ENCODE measurements at regions not wholly inside any gene's neighbourhood (a gene's known extent, or its start where the extent isn't known, plus 50 kb on each side); places are given as distances from the start of the nearest gene placed in this dataset.
"Not testable (repeated sequence)": the region's sequence is repeated elsewhere in the genome, so short reads cannot be mapped to it uniquely, and the experiment has no call there.

- DNase-seq, result no peak
These were observed 143.3 kb upstream of the VSTM2A start for GRCh38 chr7:54398863-54399262.

GRCh38 chr7:54409917-54410316 is 132.3 kb upstream of the VSTM2A start:
- no peak for DNase-seq

GRCh38 chr7:54416678-54417077 is 125.5 kb upstream of the VSTM2A start:
- DNase-seq, result no peak

DNA sequence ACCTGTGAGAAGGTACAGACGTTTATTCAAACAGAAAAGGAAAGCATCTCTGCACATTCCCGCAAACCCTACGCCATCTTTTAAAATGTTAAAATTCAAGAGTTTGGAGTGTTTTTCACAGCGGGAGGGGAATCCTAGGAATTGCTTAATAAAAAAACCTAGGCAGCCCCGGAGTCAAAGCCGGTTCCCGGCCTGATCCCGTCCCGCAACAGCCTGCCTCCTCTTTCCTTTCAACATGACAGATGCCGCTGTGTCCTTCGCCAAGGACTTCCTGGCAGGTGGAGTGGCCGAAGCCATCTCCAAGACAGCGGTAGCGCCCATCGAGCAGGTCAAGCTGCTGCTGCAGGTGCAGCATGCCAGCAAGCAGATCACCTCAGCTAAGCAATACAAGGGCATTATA is 123.0 kb upstream of the VSTM2A start:
- DNase-seq, result no peak

DNA sequence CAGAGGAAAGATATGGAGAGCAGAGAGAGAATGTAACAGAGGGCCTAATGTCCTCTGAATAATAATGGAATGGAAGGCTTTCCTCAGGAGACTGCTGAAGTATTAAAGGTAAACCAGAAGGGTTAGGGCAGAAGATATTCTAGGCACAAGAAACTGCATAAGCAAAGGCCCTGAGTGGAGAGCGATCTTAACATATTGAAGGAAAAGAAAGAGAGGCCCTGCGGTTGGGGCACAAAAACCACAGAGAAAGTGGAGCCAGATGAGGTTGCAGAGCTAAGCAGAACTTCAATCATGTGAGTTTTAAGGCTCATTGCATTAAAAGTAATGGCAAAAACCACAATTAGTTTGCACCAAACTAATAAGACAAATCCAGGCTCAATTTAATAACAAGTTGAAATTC is 115.8 kb upstream of the VSTM2A start:
- DNase-seq, result no peak

DNA sequence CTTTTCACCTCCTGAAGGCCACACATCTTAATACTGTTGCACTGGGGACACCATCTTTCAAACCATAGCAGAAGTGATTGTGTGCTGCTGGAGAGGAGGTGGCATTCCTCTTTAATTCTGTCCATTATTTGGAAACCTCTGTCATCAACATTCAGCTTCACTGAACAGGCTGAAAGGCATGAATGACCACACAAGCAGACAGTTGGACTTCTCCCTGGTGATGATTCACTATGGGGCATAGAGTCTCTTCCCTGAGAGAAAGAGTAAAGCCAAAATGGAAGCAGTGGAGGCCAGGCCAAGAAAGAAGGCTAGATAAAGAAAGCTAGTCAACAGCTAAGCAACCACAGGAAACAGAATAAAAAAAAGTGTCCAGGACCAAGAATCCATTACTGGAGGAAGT is 113.1 kb upstream of the VSTM2A start:
- DNase-seq, result no peak

GRCh38 chr7:54439391-54439790 is 102.8 kb upstream of the VSTM2A start:
- no peak for DNase-seq

- DNase-seq, result not testable (repeated sequence)
These were observed 98.0 kb upstream of the VSTM2A start for GRCh38 chr7:54444046-54444686.

DNA sequence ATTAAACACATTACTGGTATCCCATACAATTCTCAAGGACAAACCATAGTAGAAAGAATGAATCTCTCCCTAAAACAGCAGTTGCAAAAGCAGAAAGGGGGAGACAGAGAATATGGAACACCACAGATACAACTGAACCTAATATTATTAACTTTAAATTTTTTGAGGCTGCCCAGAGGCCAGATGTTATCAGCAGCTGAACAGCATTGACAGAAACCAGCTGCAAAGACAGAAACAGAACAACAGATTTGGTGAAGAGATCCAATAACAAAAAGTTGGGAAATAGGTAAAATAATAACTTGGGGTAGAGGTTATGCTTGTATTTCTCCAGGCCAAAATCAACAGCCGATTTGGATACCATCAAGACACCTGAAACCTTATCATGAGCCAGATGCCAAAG is 89.0 kb upstream of the VSTM2A start:
- not testable (repeated sequence) for DNase-seq

GRCh38 chr7:54454700-54455099 is 87.5 kb upstream of the VSTM2A start:
- not testable (repeated sequence) for DNase-seq

DNA sequence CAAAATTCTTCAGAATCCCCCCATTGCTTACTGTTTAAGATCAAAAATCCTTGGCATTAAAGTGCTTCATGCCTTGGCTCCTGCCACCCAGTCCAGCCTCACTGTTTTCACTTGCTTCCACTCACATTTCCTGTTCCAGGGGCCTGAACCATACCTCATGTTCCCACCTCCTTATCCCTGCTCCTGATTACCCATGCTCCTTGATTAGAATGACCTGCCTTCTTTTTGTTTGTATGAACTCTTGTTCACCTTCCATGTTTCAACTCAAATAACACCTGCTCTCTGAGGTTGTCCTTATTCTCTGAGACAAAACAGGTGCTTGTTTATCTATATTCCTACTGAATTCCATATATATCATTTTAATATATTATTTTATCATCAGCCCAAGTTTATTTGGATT is 77.1 kb upstream of the VSTM2A start:
- no peak for DNase-seq

DNA sequence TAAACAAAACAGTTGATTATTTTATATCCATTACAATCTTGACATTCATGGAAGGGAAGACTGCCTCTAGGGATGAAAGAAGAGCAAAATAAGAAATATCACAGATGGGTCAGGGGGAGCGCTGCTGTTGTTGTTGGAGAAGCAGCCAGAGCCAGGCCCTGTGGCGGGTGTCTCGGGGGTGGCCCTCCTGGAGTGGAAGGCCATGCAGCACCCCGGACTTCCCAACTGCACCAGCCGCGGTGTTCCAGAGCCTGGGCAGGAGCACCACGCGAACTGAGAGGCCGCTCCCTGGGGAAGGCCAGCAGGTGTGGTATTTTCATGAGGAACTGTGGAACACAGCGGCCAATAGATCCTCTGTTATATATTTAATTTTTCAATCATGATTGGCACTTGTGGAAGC is 72.4 kb upstream of the VSTM2A start:
- DNase-seq, result no peak

- DNase-seq, result no peak
These were observed 65.6 kb upstream of the VSTM2A start for GRCh38 chr7:54476609-54477008.

DNA sequence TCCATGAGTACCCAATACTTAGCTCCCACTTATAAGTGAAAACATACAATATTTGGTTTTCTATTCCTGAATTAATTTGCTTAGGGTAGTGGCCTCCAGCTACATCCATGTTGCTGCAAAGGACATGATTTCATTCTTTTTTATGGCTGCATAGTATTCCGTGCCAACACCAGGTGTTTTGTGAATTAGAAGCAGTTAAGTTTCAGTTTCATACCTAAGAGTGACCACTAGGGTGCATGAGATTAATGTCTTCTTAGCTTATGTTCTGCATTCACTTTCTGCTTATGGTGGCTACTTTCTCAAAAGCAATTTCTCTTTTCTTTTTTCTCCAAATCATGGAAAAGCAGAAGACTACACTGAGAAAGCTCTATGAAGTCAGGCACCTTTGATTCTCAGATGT is 65.1 kb upstream of the VSTM2A start:
- no peak for DNase-seq

GRCh38 chr7:54483523-54483922 is 58.7 kb upstream of the VSTM2A start:
- no peak for DNase-seq

DNA sequence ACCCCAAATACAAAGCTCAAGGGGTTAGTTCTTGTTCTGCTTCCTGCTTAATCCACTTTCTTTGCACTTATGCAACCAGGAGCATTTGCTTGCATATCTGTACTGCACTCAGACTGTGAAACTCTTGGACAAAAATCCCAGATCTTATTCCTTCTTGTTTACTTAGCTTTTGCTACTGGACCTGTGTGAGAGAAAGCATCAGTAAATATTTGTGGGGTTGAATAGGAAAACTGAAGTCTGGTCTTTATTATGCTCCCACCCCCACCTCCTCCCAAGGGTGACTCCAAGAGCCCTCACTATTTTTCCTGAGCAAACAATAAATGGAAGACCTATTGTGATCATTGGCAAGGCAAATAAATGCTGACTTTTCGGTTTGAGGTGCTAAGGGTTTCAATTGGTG is 57.1 kb upstream of the VSTM2A start:
- DNase-seq, result no peak

Data from activated T-cell treated with anti-CD3 and anti-CD28 coated beads, Interleukin-2, amount 50 U/mL, for 48 hours (primary cell).